Loucy (cell line): ENCODE measurements at regions not wholly inside any gene's neighbourhood (a gene's known extent, or its start where the extent isn't known, plus 50 kb on each side); places are given as distances from the start of the nearest gene placed in this dataset.

Source experiments
- CTCF ChIP-seq: fragments of 200-600 bp; sonication (generic); conservative IDR thresholded peaks from 2 replicates; pipeline ENCODE4 v1.5.1; 2014; ENCODE audit warnings: mild to moderate bottlenecking, antibody characterized with exemption, low read length
- EZH2phosphoT487 ChIP-seq: fragments of 200-600 bp; IDR thresholded peaks from 2 replicates; pipeline ENCODE4 v1.6.1; 2018; ENCODE audit warnings: antibody characterized with exemption, mild to moderate bottlenecking, moderate library complexity, borderline replicate concordance

- TF ChIP-seq CTCF (no peak), EZH2phosphoT487 (no peak)
Measured at GRCh38 chr10:90088024-90088317, 386.6 kb downstream of the KIF20B start.
